Fibroblast of the aortic adventitia (primary cell): ENCODE measurements at regions not wholly inside any gene's neighbourhood (a gene's known extent, or its start where the extent isn't known, plus 50 kb on each side); places are given as distances from the start of the nearest gene placed in this dataset.

ENCODE experiments used
- DNase-seq: peaks from one replicate; pipeline ENCODE4 v3.0.0-alpha.2; 2010; ENCODE audit warnings: low read depth
- H3K4me3 ChIP-seq: 2 replicates; pipeline ENCODE4 v1.5.1; 2011; ENCODE audit warnings: low read depth, mild to moderate bottlenecking, control low read depth, low read length, moderate library complexity
- TF ChIP-seq, protein P1 (sequence below): IDR thresholded peaks from 2 replicates; pipeline ENCODE4 v1.5.1; 2011; ENCODE audit warnings: mild to moderate bottlenecking, low read length, control low read depth, inconsistent platforms; ENCODE audit not compliant: insufficient read depth

DNA sequence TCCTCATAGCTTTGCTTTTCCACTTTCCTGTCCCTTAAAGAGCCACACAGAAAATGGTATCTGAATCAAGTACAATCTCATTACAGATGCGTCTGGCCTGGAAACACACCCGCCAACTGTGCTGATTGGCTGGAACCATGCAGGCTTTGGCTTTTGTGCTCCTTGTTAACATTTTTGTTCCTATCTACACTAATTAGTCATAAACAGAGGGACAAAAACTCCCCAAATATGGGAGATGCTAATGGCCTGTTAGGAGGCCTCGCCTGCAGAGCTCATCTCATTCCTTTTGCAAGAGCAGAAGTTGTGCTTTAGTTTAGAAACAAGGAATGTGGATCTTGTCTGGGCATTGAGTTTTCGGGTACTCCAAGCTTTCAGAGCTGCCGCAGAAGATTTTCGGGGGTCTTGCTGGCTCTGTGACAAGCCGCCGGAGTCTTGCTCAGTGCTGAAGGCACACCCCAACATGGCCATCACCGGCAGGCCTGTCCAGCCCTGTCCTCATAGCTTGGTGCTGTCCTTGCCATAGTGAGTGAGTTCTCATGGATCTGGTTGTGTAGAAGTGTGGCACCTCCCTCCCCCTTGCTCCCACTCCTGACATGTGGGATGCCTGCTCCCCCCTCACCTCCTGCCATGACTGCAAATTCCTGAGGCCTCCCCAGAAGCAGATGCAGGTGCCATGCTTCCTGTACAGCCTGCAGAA is 69.8 kb downstream of the METRNL start:
- H3K4me3 ChIP-seq = no peak overlapping the region
- TF ChIP-seq, protein P1, sequence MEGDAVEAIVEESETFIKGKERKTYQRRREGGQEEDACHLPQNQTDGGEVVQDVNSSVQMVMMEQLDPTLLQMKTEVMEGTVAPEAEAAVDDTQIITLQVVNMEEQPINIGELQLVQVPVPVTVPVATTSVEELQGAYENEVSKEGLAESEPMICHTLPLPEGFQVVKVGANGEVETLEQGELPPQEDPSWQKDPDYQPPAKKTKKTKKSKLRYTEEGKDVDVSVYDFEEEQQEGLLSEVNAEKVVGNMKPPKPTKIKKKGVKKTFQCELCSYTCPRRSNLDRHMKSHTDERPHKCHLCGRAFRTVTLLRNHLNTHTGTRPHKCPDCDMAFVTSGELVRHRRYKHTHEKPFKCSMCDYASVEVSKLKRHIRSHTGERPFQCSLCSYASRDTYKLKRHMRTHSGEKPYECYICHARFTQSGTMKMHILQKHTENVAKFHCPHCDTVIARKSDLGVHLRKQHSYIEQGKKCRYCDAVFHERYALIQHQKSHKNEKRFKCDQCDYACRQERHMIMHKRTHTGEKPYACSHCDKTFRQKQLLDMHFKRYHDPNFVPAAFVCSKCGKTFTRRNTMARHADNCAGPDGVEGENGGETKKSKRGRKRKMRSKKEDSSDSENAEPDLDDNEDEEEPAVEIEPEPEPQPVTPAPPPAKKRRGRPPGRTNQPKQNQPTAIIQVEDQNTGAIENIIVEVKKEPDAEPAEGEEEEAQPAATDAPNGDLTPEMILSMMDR = no peak
- DNase-seq = no peak

DNA sequence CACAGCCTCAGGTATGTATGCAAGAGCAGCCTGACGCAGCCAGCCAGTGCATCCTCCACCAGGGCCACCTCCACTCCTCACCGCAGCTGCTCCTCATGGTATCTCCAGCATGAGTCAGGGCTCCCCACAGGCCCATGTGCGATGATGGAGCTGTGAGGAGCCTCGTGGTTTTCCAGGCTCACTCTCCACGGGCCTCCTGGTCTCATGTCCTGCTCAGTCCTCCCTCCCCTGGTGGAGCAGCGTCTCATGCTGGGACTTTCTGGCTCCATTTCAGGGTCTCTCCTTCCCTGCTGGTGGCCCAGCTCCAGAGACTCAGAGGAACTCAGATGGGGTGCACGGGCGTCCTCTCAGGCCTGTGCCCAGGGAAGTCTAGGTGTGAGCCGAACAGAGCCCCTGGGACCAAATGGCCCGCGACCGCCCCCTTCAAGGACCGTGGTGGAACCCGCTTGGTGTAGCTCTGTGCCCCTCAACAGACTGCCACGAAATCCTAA is 70.4 kb downstream of the METRNL start:
- DNase-seq = no peak
- H3K4me3 ChIP-seq = no peak overlapping the region
- TF ChIP-seq, protein P1 = no peak

DNA sequence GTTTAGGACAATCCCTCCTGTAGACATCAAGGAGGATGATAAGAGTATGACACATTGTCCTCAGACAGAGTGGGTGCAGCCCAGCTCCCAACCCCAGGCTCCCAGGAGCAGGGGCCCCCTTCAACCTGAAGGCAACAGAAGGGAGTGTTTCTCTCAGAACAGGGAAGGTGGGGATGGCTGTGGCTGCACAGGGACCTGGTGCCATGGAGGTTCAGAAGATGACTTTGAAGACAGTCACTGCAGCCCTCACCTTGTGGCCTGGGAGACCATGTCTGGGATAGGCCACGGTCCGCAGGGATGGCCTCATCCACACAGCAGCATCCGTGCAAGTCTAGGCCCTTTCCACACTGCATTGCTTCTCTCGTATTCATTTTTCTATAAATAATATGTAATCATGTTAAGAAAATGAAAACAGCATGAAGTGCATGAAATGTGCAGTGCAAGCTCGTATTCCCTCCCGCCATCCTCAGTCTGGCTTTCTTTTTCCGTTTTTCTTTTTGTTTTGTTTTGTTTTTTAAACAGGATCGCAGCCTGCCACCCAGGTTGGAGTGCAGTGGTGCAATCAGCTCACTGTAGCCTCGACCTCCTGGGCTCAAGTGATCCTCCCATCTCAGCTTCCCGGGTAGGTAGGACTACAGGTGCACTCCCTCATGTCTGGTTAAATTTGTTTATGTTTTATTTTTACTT is 71.1 kb downstream of the METRNL start:
- H3K4me3 ChIP-seq = no peak overlapping the region
- TF ChIP-seq, protein P1 = no peak
- no peak for DNase-seq

DNA sequence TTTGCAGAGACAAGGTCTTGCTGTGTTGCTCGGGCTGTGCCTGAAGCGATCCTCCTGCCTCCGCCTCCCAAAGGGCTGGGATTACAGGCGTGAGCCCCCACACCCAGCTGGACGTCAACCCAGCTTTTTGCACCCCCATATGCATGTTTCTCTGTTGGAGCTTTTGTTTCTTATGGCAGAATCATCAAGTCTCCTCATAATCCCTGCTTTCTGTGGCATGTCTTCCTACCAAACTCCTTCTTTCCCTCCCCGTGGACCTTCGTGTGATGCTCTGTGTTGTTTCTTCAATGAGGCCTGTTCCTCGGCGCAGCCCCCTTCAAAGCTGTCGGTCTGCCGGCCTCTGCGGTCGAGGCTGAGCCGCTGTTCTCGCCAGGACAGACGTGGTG is 71.6 kb downstream of the METRNL start:
- DNase-seq = no peak
- no peak overlapping the region for H3K4me3 ChIP-seq
- TF ChIP-seq, protein P1 = no peak

DNA sequence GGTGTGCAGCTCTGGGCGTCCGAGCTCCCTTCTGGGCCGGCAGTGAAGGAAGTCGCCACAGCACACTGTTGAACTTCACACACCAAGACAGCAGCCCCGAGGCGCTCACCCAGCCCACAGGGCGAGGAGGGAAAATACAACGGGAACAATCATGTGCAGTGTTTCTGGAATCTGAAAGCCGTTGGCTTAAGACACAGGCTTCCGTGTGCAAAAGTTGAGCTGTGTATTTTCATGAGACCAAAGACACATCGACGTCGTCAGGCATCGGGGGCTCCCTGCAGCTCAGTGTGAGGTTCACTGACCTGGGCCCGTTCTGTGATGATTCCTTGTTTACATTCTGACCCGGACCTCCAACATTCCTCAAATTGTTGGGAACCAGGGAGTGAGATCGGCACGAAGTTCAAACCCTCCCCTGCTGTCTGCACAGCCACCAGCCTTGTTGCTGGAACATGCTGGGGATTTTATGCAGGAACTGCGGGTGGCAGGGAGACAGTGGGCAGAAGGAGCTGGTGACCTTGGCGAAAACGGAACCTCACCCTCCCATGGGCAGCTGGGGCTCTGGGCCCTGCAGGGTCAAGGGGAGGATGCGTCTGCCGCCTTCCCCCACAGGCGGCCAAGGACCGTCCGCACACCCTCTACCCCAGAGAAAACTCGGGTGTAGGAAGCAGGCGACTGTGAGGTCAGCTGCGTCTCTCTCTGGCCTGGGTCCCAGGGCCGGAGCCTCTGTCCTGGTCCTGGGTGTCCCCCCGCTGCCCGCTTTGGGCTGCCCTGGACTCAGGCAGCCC is 72.2 kb downstream of the METRNL start:
- TF ChIP-seq, protein P1 = no peak
- DNase-seq = peak; percentile 12
- no peak overlapping the region for H3K4me3 ChIP-seq

DNA sequence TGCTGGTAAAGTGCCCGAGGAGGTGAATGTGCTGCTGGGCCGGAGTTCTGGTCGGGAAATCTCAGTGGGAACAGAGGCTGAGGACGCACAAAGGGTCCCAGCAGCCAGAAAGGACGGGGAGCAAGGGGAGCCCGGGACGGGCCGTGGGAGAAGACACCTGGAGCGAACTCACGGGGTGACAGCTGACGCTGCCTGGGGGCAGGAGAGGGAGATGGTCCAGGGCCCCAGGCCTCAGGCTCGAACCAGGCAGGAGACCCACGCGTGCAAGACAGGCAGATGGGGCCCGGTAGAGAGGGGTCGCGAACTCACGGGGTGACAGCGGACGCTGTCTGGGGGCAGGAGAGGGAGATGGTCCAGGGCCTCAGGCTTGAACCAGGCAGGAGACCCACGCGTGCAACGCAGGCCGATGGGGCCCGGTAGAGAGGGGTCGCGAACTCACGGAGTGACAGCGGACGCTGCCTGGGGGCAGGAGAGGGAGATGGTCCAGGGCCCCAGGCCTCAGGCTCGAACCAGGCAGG is 72.9 kb downstream of the METRNL start:
- no peak overlapping the region for H3K4me3 ChIP-seq
- TF ChIP-seq, protein P1 = no peak
- DNase-seq = no peak
